AG04449 (cell line): ENCODE measurements at regions not wholly inside any gene's neighbourhood (a gene's known extent, or its start where the extent isn't known, plus 50 kb on each side); places are given as distances from the start of the nearest gene placed in this dataset.

Source experiments
- CTCF ChIA-PET: fragments of 350-600 bp; formaldehyde crosslinking; extraction: SDS; loops from one replicate; lab custom pipeline; 2021; ENCODE audit warnings: antibody characterized with exemption; lab: Yijun Ruan, JAX
- POLR2A ChIA-PET: fragments of 400-600, 350-600 bp; formaldehyde crosslinking; extraction: SDS; loops from one replicate; lab custom pipeline; 2020; ENCODE audit warnings: antibody characterized with exemption, inconsistent platforms; lab: Yijun Ruan, JAX
- DNase-seq: peaks from one replicate; pipeline ENCODE4 v3.0.0-alpha.2; 2010; ENCODE audit warnings: low read depth, low spot score
- H3K4me3 ChIP-seq: 2 replicates; pipeline ENCODE4 v1.5.1; 2011; ENCODE audit warnings: low read depth, mild to moderate bottlenecking, control low read depth, low read length
- CTCF ChIP-seq: IDR thresholded peaks from one replicate; pipeline ENCODE4 v1.5.1; 2011; ENCODE audit warnings: mild to moderate bottlenecking, moderate library complexity, low read length, control low read depth, inconsistent platforms; ENCODE audit not compliant: insufficient read depth; ENCODE audit errors: missing control alignments

- DNase-seq, result no peak
- ChIA-PET CTCF (no interaction called here), POLR2A (no interaction called here)
- H3K4me3 ChIP-seq, result no peak overlapping the region
- TF ChIP-seq CTCF, result no peak
Observed at GRCh38 chr11:32262367-32262766, 171.5 kb downstream of the RCN1 start.

GRCh38 chr11:32265911-32266310 is 169.4 kb downstream of the WT1 start:
- no peak for TF ChIP-seq CTCF
- CTCF ChIA-PET, result interaction anchor here (1.6 kb wide), 1 partner anchor 14 kb away, joined by 4 read pairs; no protein-coding TSS in a partner anchor
- DNase-seq, result no peak
- POLR2A ChIA-PET, result no interaction called here
- H3K4me3 ChIP-seq, result no peak overlapping the region

GRCh38 chr11:32266601-32267000 is 168.7 kb downstream of the WT1 start:
- no peak for TF ChIP-seq CTCF
- ChIA-PET CTCF (no interaction called here), POLR2A (no interaction called here)
- no peak for DNase-seq
- H3K4me3 ChIP-seq, result no peak overlapping the region

- no peak overlapping the region for H3K4me3 ChIP-seq
- POLR2A ChIA-PET, result no interaction called here
- CTCF ChIA-PET, result no interaction called here
- no peak for DNase-seq
- TF ChIP-seq CTCF, result no peak
Observed at GRCh38 chr11:32267679-32268187, 167.6 kb downstream of the WT1 start.

- no peak overlapping the region for H3K4me3 ChIP-seq
- DNase-seq, result no peak
- no peak for TF ChIP-seq CTCF
- ChIA-PET POLR2A (no interaction called here), CTCF (no interaction called here)
Observed at GRCh38 chr11:32273931-32274330, 161.4 kb downstream of the WT1 start.

GRCh38 chr11:32279672-32280071 is 155.7 kb downstream of the WT1 start:
- ChIA-PET POLR2A (no interaction called here), CTCF (interaction anchor here (1.5 kb wide), 1 partner anchor 15 kb away, joined by 4 read pairs; no protein-coding TSS in a partner anchor)
- TF ChIP-seq CTCF, result no peak
- no peak for DNase-seq
- H3K4me3 ChIP-seq, result no peak overlapping the region
